ENCODE measurements at regions not wholly inside any gene's neighbourhood (a gene's known extent, or its start where the extent isn't known, plus 50 kb on each side); places are given as distances from the start of the nearest gene placed in this dataset.

- DNase-seq (ENCODE audit: low read depth, low spot score) (no peak), FAIRE-seq (no peak)
- Histone ChIP-seq H3K36me3 (ENCODE audit: control insufficient read depth in 2 of 2, extremely low read depth in 1 of 2, insufficient read depth in 2 of 2, low read length in 2 of 2) (no peaks in the 10 kb centered on the region), H3K4me2 (ENCODE audit: insufficient read depth, low read length) (no peak overlapping the region), H3K9me1 (replicated peaks; ENCODE audit: control insufficient read depth, extremely low read depth, insufficient read depth, low read length) (no peaks in the 10 kb centered on the region), H3K9ac (replicated peaks; ENCODE audit: extremely low read depth, insufficient read depth, low read length) (no peak overlapping the region), H3K4me1 (ENCODE audit: control insufficient read depth, extremely low read depth, insufficient read depth, low read length) (no peaks in the 10 kb centered on the region), H3K4me3 (replicated peaks in 1 of 3; ENCODE audit: insufficient read depth in 1 of 3, low read depth in 1 of 3, low read length in 3 of 3) (no peak overlapping the region), H3K79me2 (ENCODE audit: control insufficient read depth, insufficient read depth, low read length) (no peaks in the 10 kb centered on the region), H3K27me3 (ENCODE audit: control insufficient read depth in 2 of 2, insufficient read depth in 2 of 2, low read length in 2 of 2) (no peaks in the 10 kb centered on the region), H3K9me3 (replicated peaks; ENCODE audit: control insufficient read depth, insufficient read depth, low read length) (no peaks in the 10 kb centered on the region), H3K27ac (ENCODE audit: insufficient read depth, low read depth, low read length) (no peak overlapping the region), H4K20me1 (replicated peaks; ENCODE audit: control insufficient read depth, extremely low read depth, insufficient read depth, low read length) (no peaks in the 10 kb centered on the region), H2AFZ (ENCODE audit: low read depth, low read length) (no peak overlapping the region)
- ChIA-PET CTCF (no interaction called here), POLR2A (no interaction called here)
- TF ChIP-seq MYC (IDR thresholded peaks at IDR 0.05; ENCODE audit: low read depth, low read length), result no peak
- TF ChIP-seq POLR2A (IDR thresholded peaks at IDR 0.05; ENCODE audit: low read depth, low read length), result no peak
- no peak for TF ChIP-seq JUN (IDR thresholded peaks at IDR 0.05; ENCODE audit: borderline replicate concordance, insufficient read depth, insufficient read length, low read depth)
- dilution Hi-C loops (cut with MboI; ENCODE audit: extremely low pct_ligation_motif_present, low sequenced_read_pairs), result no loop called here
- BruUV-seq (replicated peaks), result no TSS peak
- intact Hi-C loops (cut with micrococcal nuclease), result no loop called here
Measured at GRCh38 chr13:53131361-53131760, 102.7 kb downstream of the OLFM4 start.

GRCh38 chr13:53135301-53135700, 106.7 kb downstream of the OLFM4 start:
- H2AFZ ChIP-seq (ENCODE audit: low read depth, low read length), result no peak overlapping the region
- ChIA-PET CTCF (no interaction called here), POLR2A (no interaction called here)
- H3K27me3 ChIP-seq (ENCODE audit: control insufficient read depth in 2 of 2, insufficient read depth in 2 of 2, low read length in 2 of 2), result no peaks in the 10 kb centered on the region
- H3K27ac ChIP-seq (ENCODE audit: insufficient read depth, low read depth, low read length), result no peak overlapping the region
- intact Hi-C loops (cut with micrococcal nuclease), result no loop called here
- H3K4me3 ChIP-seq (replicated peaks in 1 of 3; ENCODE audit: insufficient read depth in 1 of 3, low read depth in 1 of 3, low read length in 3 of 3), result no peak overlapping the region
- H3K4me1 ChIP-seq (ENCODE audit: control insufficient read depth, extremely low read depth, insufficient read depth, low read length), result no peaks in the 10 kb centered on the region
- no peak for TF ChIP-seq GATA2 (IDR thresholded peaks at IDR 0.05; ENCODE audit: insufficient read depth, insufficient read length, low read depth, low read length)
- TF ChIP-seq MYC (IDR thresholded peaks at IDR 0.05; ENCODE audit: low read depth, low read length), result no peak
- TF ChIP-seq POLR2A (IDR thresholded peaks at IDR 0.05; ENCODE audit: low read depth, low read length), result no peak
- no peak for TF ChIP-seq CTCF (IDR thresholded peaks at IDR 0.05; ENCODE audit: extremely low read depth in 1 of 2, insufficient read depth in 1 of 2, low read depth in 1 of 2, low read length in 2 of 2)
- TF ChIP-seq POLR2AphosphoS5 (IDR thresholded peaks at IDR 0.05; ENCODE audit: insufficient read depth, low read depth, low read length), result no peak
- no peak for TF ChIP-seq EZH2 (IDR thresholded peaks at IDR 0.05; ENCODE audit: borderline replicate concordance, low read depth, low read length, severe bottlenecking)
- TF ChIP-seq JUN (IDR thresholded peaks at IDR 0.05; ENCODE audit: borderline replicate concordance, insufficient read depth, insufficient read length, low read depth), result no peak
- TF ChIP-seq FOS (IDR thresholded peaks at IDR 0.05; ENCODE audit: borderline replicate concordance, insufficient read depth, low read length), result no peak
- TF ChIP-seq MAX (IDR thresholded peaks at IDR 0.05; ENCODE audit: insufficient read depth, insufficient read length), result no peak
- H3K79me2 ChIP-seq (ENCODE audit: control insufficient read depth, insufficient read depth, low read length), result no peaks in the 10 kb centered on the region
- H3K36me3 ChIP-seq (ENCODE audit: control insufficient read depth in 2 of 2, extremely low read depth in 1 of 2, insufficient read depth in 2 of 2, low read length in 2 of 2), result no peaks in the 10 kb centered on the region
- H3K9me3 ChIP-seq (replicated peaks; ENCODE audit: control insufficient read depth, insufficient read depth, low read length), result no peaks in the 10 kb centered on the region
- FAIRE-seq (no peak), DNase-seq (ENCODE audit: low read depth, low spot score) (no peak)
- H3K9me1 ChIP-seq (replicated peaks; ENCODE audit: control insufficient read depth, extremely low read depth, insufficient read depth, low read length), result no peaks in the 10 kb centered on the region
- H4K20me1 ChIP-seq (replicated peaks; ENCODE audit: control insufficient read depth, extremely low read depth, insufficient read depth, low read length), result no peaks in the 10 kb centered on the region
- H3K9ac ChIP-seq (replicated peaks; ENCODE audit: extremely low read depth, insufficient read depth, low read length), result no peak overlapping the region
- H3K4me2 ChIP-seq (ENCODE audit: insufficient read depth, low read length), result no peak overlapping the region
- dilution Hi-C loops (cut with MboI; ENCODE audit: extremely low pct_ligation_motif_present, low sequenced_read_pairs), result no loop called here
- no TSS peak for BruUV-seq (replicated peaks)
